ENCODE measurements at regions not wholly inside any gene's neighbourhood (a gene's known extent, or its start where the extent isn't known, plus 50 kb on each side); places are given as distances from the start of the nearest gene placed in this dataset.

DNA sequence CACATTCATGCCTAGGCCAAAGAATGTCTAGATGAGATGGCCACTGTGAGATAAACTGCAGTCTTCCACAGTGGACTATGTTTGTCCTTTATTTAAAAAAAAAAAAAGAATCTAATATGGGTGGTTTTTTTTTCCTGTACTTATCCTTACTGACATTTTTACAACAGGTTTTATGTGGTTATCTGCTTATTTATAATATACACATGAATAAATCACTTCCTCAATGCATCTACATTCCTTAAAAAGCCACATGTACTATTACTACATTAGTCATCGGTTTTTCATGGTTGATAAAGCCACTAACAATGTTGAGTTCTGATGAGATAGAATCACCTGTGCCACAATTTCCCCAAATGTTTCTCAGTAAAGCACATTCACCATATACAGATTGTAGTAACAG, 341.3 kb upstream of the THBS1 start:
- DNase-seq: no peak
- H3K4me1 Mint-ChIP-seq: no peaks in the 10 kb centered on the region
- TF ChIP-seq, protein P1, sequence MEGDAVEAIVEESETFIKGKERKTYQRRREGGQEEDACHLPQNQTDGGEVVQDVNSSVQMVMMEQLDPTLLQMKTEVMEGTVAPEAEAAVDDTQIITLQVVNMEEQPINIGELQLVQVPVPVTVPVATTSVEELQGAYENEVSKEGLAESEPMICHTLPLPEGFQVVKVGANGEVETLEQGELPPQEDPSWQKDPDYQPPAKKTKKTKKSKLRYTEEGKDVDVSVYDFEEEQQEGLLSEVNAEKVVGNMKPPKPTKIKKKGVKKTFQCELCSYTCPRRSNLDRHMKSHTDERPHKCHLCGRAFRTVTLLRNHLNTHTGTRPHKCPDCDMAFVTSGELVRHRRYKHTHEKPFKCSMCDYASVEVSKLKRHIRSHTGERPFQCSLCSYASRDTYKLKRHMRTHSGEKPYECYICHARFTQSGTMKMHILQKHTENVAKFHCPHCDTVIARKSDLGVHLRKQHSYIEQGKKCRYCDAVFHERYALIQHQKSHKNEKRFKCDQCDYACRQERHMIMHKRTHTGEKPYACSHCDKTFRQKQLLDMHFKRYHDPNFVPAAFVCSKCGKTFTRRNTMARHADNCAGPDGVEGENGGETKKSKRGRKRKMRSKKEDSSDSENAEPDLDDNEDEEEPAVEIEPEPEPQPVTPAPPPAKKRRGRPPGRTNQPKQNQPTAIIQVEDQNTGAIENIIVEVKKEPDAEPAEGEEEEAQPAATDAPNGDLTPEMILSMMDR (IDR thresholded peaks at IDR 0.05): no peak
- H3K9me3 Mint-ChIP-seq: peaks cover 6% of the 10 kb centered on the region
- peaks cover 2% of the 10 kb centered on the region for H3K27me3 Mint-ChIP-seq (ENCODE audit: low read depth, poor library complexity)
- H3K4me3 Mint-ChIP-seq: no peak overlapping the region
- no peaks in the 10 kb centered on the region for H3K36me3 Mint-ChIP-seq (ENCODE audit: low read depth)
- H3K27ac Mint-ChIP-seq: no peak overlapping the region

DNA sequence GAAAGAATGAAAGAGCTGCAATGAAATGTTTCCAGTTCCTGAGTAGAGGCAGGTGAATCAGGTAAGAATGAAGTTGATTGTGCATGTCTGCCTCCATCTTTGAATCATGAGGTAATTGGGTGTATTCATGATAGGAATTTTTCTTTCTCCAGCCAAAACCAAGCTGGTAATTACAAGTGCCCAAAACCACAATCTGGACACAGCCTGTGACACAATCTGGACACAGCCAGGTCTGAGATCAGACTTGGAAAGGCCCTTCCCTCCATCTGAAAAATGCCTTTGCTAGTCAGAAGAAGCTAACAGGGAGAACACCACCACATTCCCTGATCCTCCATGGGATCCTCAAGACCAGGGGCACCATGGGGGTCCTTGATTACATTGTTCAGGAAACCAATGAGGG, 338.5 kb upstream of the THBS1 start:
- peaks cover 2% of the 10 kb centered on the region for H3K27me3 Mint-ChIP-seq (ENCODE audit: low read depth, poor library complexity)
- no peaks in the 10 kb centered on the region for H3K36me3 Mint-ChIP-seq (ENCODE audit: low read depth)
- peaks cover 6% of the 10 kb centered on the region for H3K9me3 Mint-ChIP-seq
- TF ChIP-seq, protein P1 (IDR thresholded peaks at IDR 0.05): no peak
- H3K4me1 Mint-ChIP-seq: no peaks in the 10 kb centered on the region
- no peak overlapping the region for H3K4me3 Mint-ChIP-seq
- no peak for DNase-seq
- no peak overlapping the region for H3K27ac Mint-ChIP-seq

DNA sequence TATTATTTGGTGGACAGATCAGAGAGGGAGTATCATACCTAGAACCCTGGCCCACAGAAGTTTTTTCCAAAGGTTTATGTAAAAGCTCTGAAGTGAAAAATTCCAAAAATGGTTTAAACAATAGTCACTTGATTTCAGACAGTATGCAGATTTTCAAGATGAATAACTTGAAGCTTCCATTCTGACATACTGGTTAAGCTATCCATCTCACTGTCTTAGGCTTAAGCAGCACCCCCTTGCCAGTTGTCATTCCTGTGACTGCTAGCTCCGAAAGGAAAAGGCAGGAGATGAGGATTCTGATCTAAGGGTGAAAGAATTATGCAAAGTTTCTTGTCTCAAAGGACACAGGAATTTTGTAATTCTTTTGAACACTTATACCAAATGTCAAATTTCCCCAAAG, 337.5 kb upstream of the THBS1 start:
- peaks cover 2% of the 10 kb centered on the region for H3K27me3 Mint-ChIP-seq (ENCODE audit: low read depth, poor library complexity)
- H3K4me1 Mint-ChIP-seq: no peaks in the 10 kb centered on the region
- no peaks in the 10 kb centered on the region for H3K36me3 Mint-ChIP-seq (ENCODE audit: low read depth)
- H3K27ac Mint-ChIP-seq: no peak overlapping the region
- H3K9me3 Mint-ChIP-seq: peaks cover 6% of the 10 kb centered on the region
- H3K4me3 Mint-ChIP-seq: no peak overlapping the region
- TF ChIP-seq, protein P1 (IDR thresholded peaks at IDR 0.05): no peak
- no peak for DNase-seq

DNA sequence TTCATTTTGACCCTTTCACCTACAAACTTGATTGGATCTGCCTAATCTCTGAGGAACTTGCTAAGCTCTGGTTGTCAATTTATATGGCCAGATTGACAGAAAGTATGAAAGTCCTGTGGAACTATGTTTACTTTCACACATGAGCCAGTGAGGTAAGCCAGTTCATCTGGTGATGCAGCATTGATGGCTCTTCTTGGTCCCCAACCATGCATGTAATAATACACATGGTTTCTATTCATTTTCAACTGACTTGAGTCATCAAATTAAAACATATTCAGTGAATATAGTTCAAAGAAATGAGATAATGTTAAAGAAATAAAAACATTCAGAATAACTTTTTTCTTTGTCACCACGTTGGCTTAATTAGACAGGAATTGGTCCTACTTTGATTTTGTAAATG, 336.1 kb upstream of the THBS1 start:
- Mint-ChIP-seq H3K4me1 (no peaks in the 10 kb centered on the region), H3K27ac (no peak overlapping the region), H3K9me3 (peaks cover 6% of the 10 kb centered on the region), H3K27me3 (ENCODE audit: low read depth, poor library complexity) (peaks cover 2% of the 10 kb centered on the region), H3K36me3 (ENCODE audit: low read depth) (no peaks in the 10 kb centered on the region), H3K4me3 (no peak overlapping the region)
- DNase-seq: no peak
- TF ChIP-seq, protein P1 (IDR thresholded peaks at IDR 0.05): no peak

DNA sequence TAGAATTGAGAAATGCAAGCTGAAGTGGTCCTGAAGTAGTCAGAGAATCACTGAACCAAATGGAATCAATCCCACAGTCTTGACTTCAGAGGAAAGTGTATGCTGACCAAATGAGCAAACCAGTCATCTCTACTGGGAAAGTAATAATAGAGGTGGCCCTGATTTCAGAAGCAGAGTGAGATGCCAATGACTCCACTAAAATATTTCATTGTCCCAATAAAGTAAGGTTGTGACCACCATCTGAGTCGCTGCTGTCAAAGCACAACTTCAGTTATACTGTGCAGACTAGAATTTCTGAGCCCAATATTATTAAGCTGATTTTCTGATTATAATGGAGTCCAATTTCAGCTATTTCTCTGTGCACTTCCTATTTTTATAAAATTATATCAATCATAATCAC, 334.4 kb upstream of the THBS1 start:
- H3K4me3 Mint-ChIP-seq: no peak overlapping the region
- DNase-seq: no peak
- H3K27ac Mint-ChIP-seq: no peak overlapping the region
- no peaks in the 10 kb centered on the region for H3K36me3 Mint-ChIP-seq (ENCODE audit: low read depth)
- TF ChIP-seq, protein P1 (IDR thresholded peaks at IDR 0.05): no peak
- peaks cover 6% of the 10 kb centered on the region for H3K27me3 Mint-ChIP-seq (ENCODE audit: low read depth, poor library complexity)
- no peaks in the 10 kb centered on the region for H3K9me3 Mint-ChIP-seq
- H3K4me1 Mint-ChIP-seq: no peaks in the 10 kb centered on the region

DNA sequence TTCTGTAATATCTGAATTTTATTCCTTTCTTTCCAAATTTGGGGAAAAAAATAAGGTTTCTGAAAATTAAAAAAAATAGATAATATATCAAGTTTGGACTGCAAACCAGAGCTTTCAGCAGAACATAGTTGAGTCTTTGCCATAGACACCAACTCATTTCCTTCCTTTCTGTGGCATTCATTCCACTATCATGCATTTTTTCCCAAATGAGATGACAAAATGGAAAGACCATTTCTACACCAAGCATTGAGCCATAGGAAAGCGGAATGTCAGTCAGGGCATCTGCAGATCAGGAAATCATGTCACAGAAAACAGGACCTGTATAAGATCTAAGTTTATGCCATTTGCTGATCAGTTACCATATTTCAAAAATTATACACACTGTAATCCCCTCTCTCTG, 333.3 kb upstream of the THBS1 start:
- TF ChIP-seq, protein P1 (IDR thresholded peaks at IDR 0.05): no peak
- no peak overlapping the region for H3K4me3 Mint-ChIP-seq
- H3K36me3 Mint-ChIP-seq (ENCODE audit: low read depth): no peaks in the 10 kb centered on the region
- DNase-seq: no peak
- H3K9me3 Mint-ChIP-seq: no peaks in the 10 kb centered on the region
- H3K27me3 Mint-ChIP-seq (ENCODE audit: low read depth, poor library complexity): peaks cover 6% of the 10 kb centered on the region
- no peak overlapping the region for H3K27ac Mint-ChIP-seq
- H3K4me1 Mint-ChIP-seq: no peaks in the 10 kb centered on the region

All from nephron progenitor cell (in vitro differentiated cells).